ENCODE measurements at regions not wholly inside any gene's neighbourhood (a gene's known extent, or its start where the extent isn't known, plus 50 kb on each side); places are given as distances from the start of the nearest gene placed in this dataset.

- Histone ChIP-seq H3K27me3 (replicated peaks) (no peaks in the 10 kb centered on the region), H3K36me3 (replicated peaks) (no peaks in the 10 kb centered on the region), H3K4me3 (ENCODE audit: low read depth, low read length) (no peak overlapping the region), H3K27ac (no peak overlapping the region)
- in situ Hi-C loops (cut with HindIII; ENCODE audit: low pct_ligation_motif_present, low sequenced_read_pairs) = no loop called here
- DNase-seq = no peak
- no peak for TF ChIP-seq CTCF (IDR thresholded peaks at IDR 0.05; ENCODE audit: low read depth, low read length, missing control alignments)
Observed at GRCh38 chr2:237271698-237272652, 142.0 kb downstream of the COL6A3 start.
